NT2/D1 (cell line): ENCODE measurements at regions not wholly inside any gene's neighbourhood (a gene's known extent, or its start where the extent isn't known, plus 50 kb on each side); places are given as distances from the start of the nearest gene placed in this dataset.

Source experiments
- SUZ12 ChIP-seq: IDR thresholded peaks from 2 replicates; pipeline ENCODE4 v1.6.1; 2011; ENCODE audit not compliant: insufficient read length, insufficient read depth; ENCODE audit errors: extremely low read depth
- YY1 ChIP-seq: IDR thresholded peaks from 2 replicates; pipeline ENCODE4 v1.6.1; 2011; ENCODE audit not compliant: insufficient read length, insufficient read depth
- ZNF274 ChIP-seq: IDR thresholded peaks from 2 replicates; pipeline ENCODE4 v1.6.1; 2011; ENCODE audit warnings: mild to moderate bottlenecking, low read depth, low read length

DNA sequence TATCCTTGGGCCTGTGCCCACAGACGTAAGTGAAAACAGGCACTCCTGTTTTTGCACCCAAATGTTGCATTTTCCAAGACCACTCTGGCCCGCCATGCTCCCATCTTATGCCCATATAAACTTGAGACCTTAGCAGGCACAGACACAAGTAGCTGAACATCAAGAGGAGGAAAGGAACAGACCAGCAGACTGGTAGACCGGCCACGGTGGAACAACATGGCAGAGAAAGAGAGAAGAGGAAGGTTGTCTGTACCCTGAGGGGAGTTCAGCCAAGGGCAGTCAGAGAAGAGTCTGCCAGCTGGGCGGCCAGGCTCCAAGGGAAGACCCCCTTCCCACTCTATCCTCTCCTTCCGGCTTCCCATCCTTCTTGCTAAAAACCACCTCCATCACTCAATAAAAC is 85.3 kb downstream of the GPR37 start:
- TF ChIP-seq YY1 = no peak
- TF ChIP-seq SUZ12 = no peak
- no peak for TF ChIP-seq ZNF274
